Breast epithelium (tissue), 3 donors: ENCODE measurements at regions not wholly inside any gene's neighbourhood (a gene's known extent, or its start where the extent isn't known, plus 50 kb on each side); places are given as distances from the start of the nearest gene placed in this dataset.

ENCODE experiments used
- CTCF ChIP-seq, 3 donors: fragments of 450-650 bp; IDR thresholded peaks; one replicate each; pipeline ENCODE4 v1.5.1; 2016 to 2017; ENCODE audit warnings: antibody characterized with exemption in 3 of 3, mild to moderate bottlenecking in 3 of 3, moderate library complexity in 3 of 3
- POLR2A ChIP-seq: fragments of 450-650 bp; IDR thresholded peaks from one replicate; pipeline ENCODE4 v1.6.1; 2016; ENCODE audit warnings: antibody characterized with exemption, mild to moderate bottlenecking, moderate library complexity

GRCh38 chr2:22703286-22703920 lies 681.6 kb upstream of the KLHL29 start:
- TF ChIP-seq CTCF (IDR thresholded peaks at IDR 0.05): no peak
- TF ChIP-seq POLR2A: no peak
